Activated CD4-positive, alpha-beta T cell treated with anti-CD3 and anti-CD28 coated beads, Interleukin-2, amount 50 U/mL, for 48 hours (primary cell): ENCODE measurements at regions not wholly inside any gene's neighbourhood (a gene's known extent, or its start where the extent isn't known, plus 50 kb on each side); places are given as distances from the start of the nearest gene placed in this dataset.

Experiments
- DNase-seq, 2 experiments: peaks; one replicate each; pipeline ENCODE4 v3.0.0-alpha.2; 2020

- DNase-seq = no peak
These were observed 405.3 kb downstream of the RRAGC start for GRCh38 chr1:38454236-38454635.

GRCh38 chr1:38452246-38452645 lies 405.7 kb upstream of the POU3F1 start:
- no peak for DNase-seq

GRCh38 chr1:38451541-38451993 lies 405.0 kb upstream of the POU3F1 start:
- no peak for DNase-seq

- no peak for DNase-seq
These were observed 402.3 kb upstream of the POU3F1 start for GRCh38 chr1:38448893-38449292.

GRCh38 chr1:38446936-38447335 lies 400.3 kb upstream of the POU3F1 start:
- DNase-seq = no peak

GRCh38 chr1:38444770-38445442 lies 398.3 kb upstream of the POU3F1 start:
- no peak for DNase-seq

- no peak for DNase-seq
These were observed 397.7 kb upstream of the POU3F1 start for GRCh38 chr1:38444311-38444710.

- DNase-seq = no peak
These were observed 393.8 kb upstream of the POU3F1 start for GRCh38 chr1:38440402-38440801.

GRCh38 chr1:38436749-38437148 lies 390.2 kb upstream of the POU3F1 start:
- no peak for DNase-seq

- DNase-seq = no peak
These were observed 389.4 kb upstream of the POU3F1 start for GRCh38 chr1:38436006-38436405.

GRCh38 chr1:38433084-38433722 lies 386.6 kb upstream of the POU3F1 start:
- no peak for DNase-seq

GRCh38 chr1:38431535-38432376 lies 385.2 kb upstream of the POU3F1 start:
- DNase-seq = no peak

- DNase-seq = no peak
These were observed 384.4 kb upstream of the POU3F1 start for GRCh38 chr1:38430949-38431348.

- no peak for DNase-seq
These were observed 378.1 kb upstream of the POU3F1 start for GRCh38 chr1:38424677-38425076.

GRCh38 chr1:38420666-38421065 lies 374.1 kb upstream of the POU3F1 start:
- no peak for DNase-seq

GRCh38 chr1:38418195-38419030 lies 371.8 kb upstream of the POU3F1 start:
- no peak for DNase-seq

- DNase-seq = peak in 1 of 2 experiments; percentile 5
These were observed 357.1 kb upstream of the POU3F1 start for GRCh38 chr1:38403667-38404066.

- no peak for DNase-seq
These were observed 355.7 kb upstream of the POU3F1 start for GRCh38 chr1:38402230-38402815.

GRCh38 chr1:38396606-38397005 lies 350.0 kb upstream of the POU3F1 start:
- DNase-seq = no peak

- no peak for DNase-seq
These were observed 347.7 kb upstream of the POU3F1 start for GRCh38 chr1:38394303-38394702.

GRCh38 chr1:38392861-38393260 lies 346.3 kb upstream of the POU3F1 start:
- DNase-seq = no peak

- DNase-seq = no peak
These were observed 334.7 kb upstream of the POU3F1 start for GRCh38 chr1:38381256-38381655.
